K562 (cell line): ENCODE measurements at regions not wholly inside any gene's neighbourhood (a gene's known extent, or its start where the extent isn't known, plus 50 kb on each side); places are given as distances from the start of the nearest gene placed in this dataset.

Experiments used
- ATAC-seq: fragments of 200-7000 bp; cut with Tn5 transposase; 3 replicates; pipeline ENCODE4 v1.9.1; 2020; ENCODE audit warnings: moderate library complexity
- BruUV-seq: library from RNA; stranded (reverse); fragments of 400-500 nt; replicated peaks from 2 replicates; lab custom pipeline; 2021; lab: Mats Ljungman, UMichigan
- CTCF ChIA-PET: fragments of 300-600 bp; formaldehyde crosslinking; extraction: SDS; loops from one replicate; lab custom pipeline; 2021; ENCODE audit warnings: low intra/inter-chr PET ratio; lab: Yijun Ruan, JAX
- POLR2A ChIA-PET: fragments of 300-600, 350-650 bp; sonication (Branson Sonifier 250); formaldehyde crosslinking; extraction: SDS; loops from one replicate; lab custom pipeline; 2021; ENCODE audit warnings: antibody characterized with exemption, inconsistent platforms; lab: Yijun Ruan, JAX
- DNase-seq, 4 experiments: peaks; one replicate each; pipeline versions ENCODE4 v3.0.0 to v3.0.0-alpha.2; 2011 to 2018; ENCODE audit warnings: low spot score in 3 of 4, mixed read lengths in 3 of 4; ENCODE audit errors: extremely low read depth in 1 of 4
- FAIRE-seq: peaks from 2 replicates; lab custom pipeline; 2011; peaks lifted over from hg19 to GRCh38; lab: Jason Lieb, UNC
- H2AFZ ChIP-seq: 2 replicates; pipeline ENCODE4 v1.6.0; 2011; ENCODE audit warnings: low read depth, low read length, control low read depth, inconsistent platforms
- H3K27ac ChIP-seq: fragments of 200-600 bp; 3 replicates; pipeline ENCODE4 v1.8.0; 2011; ENCODE audit warnings: low read depth, mild to moderate bottlenecking, control low read depth, inconsistent platforms, low read length, moderate library complexity, mixed read lengths; ENCODE audit errors: extremely low read depth
- H3K27me3 ChIP-seq, 2 experiments: fragments of 300-600 bp in 1 of 2; 2 replicates in 1 of 2; 3 replicates in 1 of 2; pipeline versions ENCODE4 v1.6.0 to v1.8.0; 2011; ENCODE audit warnings: inconsistent platforms in 2 of 2, low read length in 2 of 2, mild to moderate bottlenecking in 1 of 2, mixed read lengths in 1 of 2, moderate library complexity in 1 of 2; ENCODE audit not compliant: control insufficient read depth in 2 of 2, insufficient read depth in 2 of 2
- H3K36me3 ChIP-seq: fragments of 300-600 bp; 3 replicates; pipeline ENCODE4 v1.8.0; 2011; ENCODE audit warnings: mild to moderate bottlenecking, low read length, inconsistent platforms; ENCODE audit not compliant: control insufficient read depth, insufficient read depth
- H3K4me1 ChIP-seq, 2 experiments: fragments of 200-600 bp in 1 of 2; replicated peaks in 1 of 2; 2 replicates in 1 of 2; 3 replicates in 1 of 2; pipeline versions ENCODE4 v1.5.1 to v1.8.0; 2011; ENCODE audit warnings: inconsistent platforms in 2 of 2, low read length in 2 of 2, mild to moderate bottlenecking in 1 of 2, mixed read lengths in 1 of 2, moderate library complexity in 1 of 2; ENCODE audit not compliant: control insufficient read depth in 2 of 2, insufficient read depth in 2 of 2
- H3K4me2 ChIP-seq: 2 replicates; pipeline ENCODE4 v1.6.1; 2011; ENCODE audit warnings: low read length, control low read depth, inconsistent platforms, mixed read lengths; ENCODE audit not compliant: insufficient read depth
- H3K4me3 ChIP-seq: fragments of 200-600 bp; sonication (generic), shearing (Covaris generic); 2 replicates; pipeline ENCODE4 v1.5.1; 2016; ENCODE audit warnings: control low read depth, inconsistent platforms
- H3K79me2 ChIP-seq: fragments of 200-600 bp; 3 replicates; pipeline ENCODE4 v1.8.0; 2011; ENCODE audit warnings: low read length, inconsistent platforms; ENCODE audit not compliant: control insufficient read depth, insufficient read depth
- H3K9ac ChIP-seq, 2 experiments: 2 replicates each; pipeline versions ENCODE4 v1.6.0 to v1.6.1; 2011; ENCODE audit warnings: low read depth in 2 of 2, low read length in 2 of 2, control low read depth in 1 of 2, inconsistent platforms in 1 of 2, mild to moderate bottlenecking in 1 of 2, mixed read lengths in 1 of 2; ENCODE audit not compliant: insufficient read depth in 1 of 2
- H3K9me1 ChIP-seq: one replicate; pipeline ENCODE4 v1.6.0; 2011; ENCODE audit warnings: inconsistent platforms, mild to moderate bottlenecking, low read length, moderate library complexity; ENCODE audit not compliant: control insufficient read depth, insufficient read depth
- H3K9me3 ChIP-seq: replicated peaks from 2 replicates; pipeline ENCODE4 v1.5.1; 2011; ENCODE audit warnings: low read depth, low read length, inconsistent platforms; ENCODE audit not compliant: control insufficient read depth, insufficient read depth
- H4K20me1 ChIP-seq: replicated peaks from 2 replicates; pipeline ENCODE4 v1.6.1; 2011; ENCODE audit warnings: low read length, inconsistent platforms, mixed read lengths; ENCODE audit not compliant: control insufficient read depth, insufficient read depth
- BRCA1 ChIP-seq, 2 experiments: fragments of 450-650 bp in 1 of 2; sonication (generic) in 1 of 2; formaldehyde crosslinking in 1 of 2; IDR thresholded peaks; 2 replicates each; pipeline versions ENCODE4 v1.5.0 to v1.6.1; 2017 to 2020; ENCODE audit warnings: mild to moderate bottlenecking in 1 of 2, missing genetic modification reagents in 1 of 2
- E4F1 ChIP-seq: fragments of 250-450 bp; sonication (Bioruptor Pico); IDR thresholded peaks from 2 replicates; pipeline ENCODE4 v1.5.0; 2021; ENCODE audit warnings: mild to moderate bottlenecking, borderline replicate concordance
- FOXM1 ChIP-seq, 2 experiments: fragments of 450-650 bp in 1 of 2; sonication (generic) in 1 of 2; formaldehyde crosslinking in 1 of 2; IDR thresholded peaks; 2 replicates each; pipeline versions ENCODE4 v1.6.1 to v1.9.0; 2017 to 2022; ENCODE audit warnings: low read depth in 2 of 2, mild to moderate bottlenecking in 2 of 2, missing genetic modification reagents in 1 of 2, moderate library complexity in 1 of 2
- FOXO4 ChIP-seq: fragments of 450-650 bp; formaldehyde crosslinking; IDR thresholded peaks from 2 replicates; pipeline ENCODE4 v1.4.0; 2020; ENCODE audit warnings: mild to moderate bottlenecking, moderate library complexity
- PHF21A ChIP-seq: fragments of 450-650 bp; IDR thresholded peaks from 2 replicates; pipeline ENCODE4 v1.6.1; 2017; ENCODE audit warnings: low read depth, borderline replicate concordance
- RFX7 ChIP-seq: fragments of 250-450 bp; sonication (Bioruptor Pico); IDR thresholded peaks from 2 replicates; pipeline ENCODE4 v1.5.1; 2021; ENCODE audit warnings: mild to moderate bottlenecking
- SUPT5H ChIP-seq: fragments of 450-650 bp; IDR thresholded peaks from 2 replicates; pipeline ENCODE4 v1.6.1; 2016
- ZNF445 ChIP-seq: fragments of 250-450 bp; sonication (Bioruptor Pico); IDR thresholded peaks from 2 replicates; pipeline ENCODE4 v1.4.0; 2020; ENCODE audit warnings: low read depth, mild to moderate bottlenecking, moderate library complexity
- ZNF518B ChIP-seq: fragments of 250-450 bp; sonication (Bioruptor Pico); IDR thresholded peaks from 2 replicates; pipeline ENCODE4 v1.5.0; 2021; ENCODE audit warnings: mild to moderate bottlenecking, moderate library complexity
- ZNF589 ChIP-seq: fragments of 200-800 bp; sonication (Bioruptor generic); IDR thresholded peaks from 2 replicates; pipeline ENCODE4 v1.6.1; 2016; ENCODE audit warnings: low read depth, missing genetic modification characterization, missing compliant biosample characterization
- WGBS: fragments of 100-300 bp; shearing (Covaris generic); methylation state at CpG from one replicate; pipeline ENCODE4 v1.1.6; 2016; ENCODE audit warnings: low coverage, mixed read lengths; ENCODE audit not compliant: insufficient coverage; ENCODE audit errors: missing lambda C conversion rate; 5-methylcytosine and 5-hydroxymethylcytosine counted together
- in situ Hi-C: fragments of 300-500 bp; cut with MboI; formaldehyde crosslinking; loops from 4 replicates; pipeline ENCODE4 v1.15.0; 2018; ENCODE audit warnings: inconsistent platforms, mixed read lengths
- intact Hi-C: fragments of 100-400 bp; cut with micrococcal nuclease; formaldehyde crosslinking; loops from 2 replicates; pipeline ENCODE4 v1.14.2; 2022

GRCh38 chrX:7983581-7983980 is 56.4 kb upstream of the PNPLA4 start:
- 0% methylated on average over 1 of the region's 1 CpG for WGBS
- no peaks in the 10 kb centered on the region for H4K20me1 ChIP-seq

More at GRCh38 chrX:7983581-7983980, 56.4 kb upstream of the PNPLA4 start:
- no peak overlapping the region for H3K4me2 ChIP-seq
- H3K4me3 ChIP-seq, result no peak overlapping the region
- H2AFZ ChIP-seq, result no peak overlapping the region
- H3K27ac ChIP-seq, result no peak overlapping the region
- H3K36me3 ChIP-seq, result no peaks in the 10 kb centered on the region
- ATAC-seq (no peak), DNase-seq (no peak), FAIRE-seq (no peak)
- intact Hi-C loops (no loop called here), in situ Hi-C loops (no loop called here)
- ChIA-PET POLR2A (no interaction called here), CTCF (no interaction called here)
- H3K9me1 ChIP-seq, result no peaks in the 10 kb centered on the region
- TF ChIP-seq BRCA1 (IDR thresholded peaks at IDR 0.05) (no peak), BRCA1 (CRISPR knock-in tag; IDR thresholded peaks at IDR 0.05) (no peak), ZNF518B (CRISPR knock-in tag) (no peak), ZNF445 (no peak), SUPT5H (no peak), RFX7 (CRISPR knock-in tag) (no peak), PHF21A (no peak), ZNF589 (no peak), FOXO4 (CRISPR knock-in tag) (no peak), E4F1 (CRISPR knock-in tag) (no peak), FOXM1 (IDR thresholded peaks at IDR 0.05; ENCODE audit: low read depth) (no peak), FOXM1 (CRISPR knock-in tag; IDR thresholded peaks at IDR 0.05; ENCODE audit: low read depth) (no peak)
- H3K9me3 ChIP-seq, result no peaks in the 10 kb centered on the region
- no peak overlapping the region for H3K9ac ChIP-seq
- H3K79me2 ChIP-seq, result no peaks in the 10 kb centered on the region
- H3K4me1 ChIP-seq, result no peaks in the 10 kb centered on the region
- no peaks in the 10 kb centered on the region for H3K27me3 ChIP-seq
- no TSS peak for BruUV-seq
